Brain pericyte (primary cell): ENCODE measurements at regions not wholly inside any gene's neighbourhood (a gene's known extent, or its start where the extent isn't known, plus 50 kb on each side); places are given as distances from the start of the nearest gene placed in this dataset.

Source experiments
- DNase-seq: peaks from one replicate; pipeline ENCODE4 v3.0.0-alpha.2; 2012; ENCODE audit warnings: low read depth, low spot score

DNA sequence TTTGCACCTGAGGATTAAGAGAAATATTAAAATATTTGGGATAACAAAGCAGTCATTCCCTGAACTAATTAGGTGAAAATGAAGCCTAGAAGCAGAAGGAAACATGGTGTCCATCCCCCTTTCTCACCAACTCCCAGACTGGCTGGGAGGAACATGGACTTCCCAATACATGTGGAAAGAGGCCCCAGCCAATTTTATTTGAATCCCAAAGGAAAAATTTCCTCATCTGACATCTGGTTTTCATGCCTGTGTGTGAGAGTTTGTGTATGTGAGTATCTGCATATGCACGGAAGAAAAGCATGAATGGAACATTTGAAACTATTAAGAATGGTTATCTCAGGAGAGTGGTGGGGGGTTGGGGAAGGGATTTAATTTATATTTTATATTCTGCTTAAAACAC, 84.3 kb downstream of the COPS8 start:
- no peak for DNase-seq

DNA sequence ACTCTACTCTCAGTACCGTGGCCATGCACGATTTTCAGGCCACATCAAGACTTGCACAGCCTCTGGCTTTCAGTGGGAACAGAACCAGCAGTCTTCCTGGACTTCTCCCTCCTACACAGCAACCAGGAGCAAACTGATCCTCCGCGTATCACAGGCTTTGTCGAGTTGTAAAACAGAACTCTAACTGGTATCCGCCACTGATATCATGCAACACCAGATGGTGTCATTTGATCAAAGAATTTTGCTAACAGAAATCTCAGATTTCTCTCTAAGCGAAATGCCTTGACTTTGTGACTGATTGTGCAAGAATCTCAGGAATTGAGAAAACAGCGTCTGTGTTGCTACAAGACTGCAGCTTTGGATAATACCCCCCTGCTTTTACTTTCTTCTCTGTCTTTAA, 85.7 kb downstream of the COPS8 start:
- peak; percentile 75 for DNase-seq

DNA sequence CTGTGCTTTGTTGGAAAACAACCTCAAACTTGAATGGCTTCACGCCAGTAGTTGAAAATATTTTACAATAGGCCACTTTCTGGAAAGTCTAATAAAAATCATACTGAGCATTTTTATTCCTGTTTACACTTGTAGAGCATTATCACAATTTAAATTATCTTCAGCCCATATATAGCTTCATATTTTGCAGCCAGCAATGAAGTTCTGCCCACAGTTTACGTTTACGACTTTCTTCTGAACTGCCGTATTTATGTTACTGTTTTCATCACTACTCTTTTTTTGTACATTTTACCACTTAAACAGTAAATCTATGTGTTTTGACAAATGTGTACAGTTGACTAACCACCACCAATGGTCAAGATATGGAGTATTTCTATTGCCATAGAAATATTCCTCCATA, 86.2 kb downstream of the COPS8 start:
- no peak for DNase-seq

DNA sequence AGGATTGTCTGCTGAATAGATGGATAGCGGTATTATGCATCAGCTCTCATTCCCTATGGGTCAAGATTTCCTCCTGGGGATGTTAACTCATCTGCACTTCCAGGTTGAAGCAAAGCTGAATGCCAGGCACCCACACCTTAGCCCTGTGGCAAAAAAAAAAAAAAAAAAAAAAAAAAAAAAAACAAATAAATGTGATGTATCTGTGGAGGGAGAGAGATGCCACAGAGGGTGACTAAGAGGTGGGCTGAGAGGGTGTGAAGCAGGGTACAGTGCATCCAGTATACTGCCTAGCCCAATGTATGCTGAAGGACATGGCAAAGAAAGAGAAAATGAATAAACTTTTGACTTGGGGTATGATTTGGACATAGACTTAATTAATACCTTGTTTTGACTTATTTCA, 91.4 kb downstream of the COPS8 start:
- DNase-seq, result no peak

DNA sequence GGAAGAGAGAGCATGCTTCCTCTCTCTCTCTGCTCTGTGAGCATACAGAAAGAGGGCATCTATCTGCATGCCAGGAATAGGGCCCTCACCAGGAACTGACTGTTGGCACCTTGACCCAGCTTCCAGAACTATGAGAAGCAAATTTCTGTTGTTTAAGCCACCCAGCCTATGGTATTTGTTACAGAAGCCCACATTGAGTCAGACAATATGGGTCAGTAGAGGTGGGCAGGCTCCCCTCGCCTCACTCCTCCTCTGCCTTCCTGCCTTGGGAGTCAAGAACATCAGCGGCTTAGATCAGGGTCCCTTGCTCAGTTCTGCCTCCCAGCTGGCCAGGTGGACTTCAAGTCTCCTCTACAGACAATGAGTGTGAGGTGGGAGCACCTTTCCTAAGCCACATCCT, 92.3 kb downstream of the COPS8 start:
- no peak for DNase-seq

DNA sequence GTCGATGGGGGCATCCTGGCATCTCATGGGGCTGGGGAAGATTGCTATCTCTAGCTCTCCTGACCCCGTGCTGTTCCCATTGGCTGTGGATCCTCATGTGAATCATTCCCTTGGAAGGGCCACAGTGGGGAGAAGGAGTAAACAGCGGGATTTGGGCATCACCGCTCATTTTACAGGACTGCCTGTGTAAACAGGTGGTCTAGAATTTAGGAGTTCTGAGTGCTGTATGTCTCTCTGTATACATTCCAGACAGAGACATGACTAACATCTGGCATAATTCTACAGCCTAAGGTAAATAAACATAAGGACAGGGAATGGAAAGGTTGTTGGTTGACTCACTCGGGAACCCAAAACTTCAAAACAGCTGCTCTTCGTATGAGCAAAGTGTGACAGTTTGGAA, 92.7 kb downstream of the COPS8 start:
- peak; percentile 67 for DNase-seq

DNA sequence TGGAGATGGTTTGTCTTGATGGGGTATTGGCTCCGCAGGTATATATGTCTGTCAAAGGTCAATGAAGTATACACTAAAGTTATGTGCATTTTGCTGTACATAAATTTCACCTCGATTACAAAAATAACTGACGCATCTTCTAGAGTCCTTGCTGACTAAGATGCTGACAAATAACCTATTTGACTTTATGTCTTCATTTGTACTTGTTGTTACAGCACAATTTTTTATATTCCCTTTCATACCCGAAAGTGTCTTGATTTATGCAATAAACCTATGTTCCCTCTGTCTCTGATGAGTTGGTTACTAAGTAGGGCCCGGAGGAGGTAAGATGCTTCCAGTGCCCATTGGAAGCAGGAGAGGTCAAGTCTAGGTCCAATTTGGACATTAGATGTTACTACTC, 93.5 kb downstream of the COPS8 start:
- no peak for DNase-seq

DNA sequence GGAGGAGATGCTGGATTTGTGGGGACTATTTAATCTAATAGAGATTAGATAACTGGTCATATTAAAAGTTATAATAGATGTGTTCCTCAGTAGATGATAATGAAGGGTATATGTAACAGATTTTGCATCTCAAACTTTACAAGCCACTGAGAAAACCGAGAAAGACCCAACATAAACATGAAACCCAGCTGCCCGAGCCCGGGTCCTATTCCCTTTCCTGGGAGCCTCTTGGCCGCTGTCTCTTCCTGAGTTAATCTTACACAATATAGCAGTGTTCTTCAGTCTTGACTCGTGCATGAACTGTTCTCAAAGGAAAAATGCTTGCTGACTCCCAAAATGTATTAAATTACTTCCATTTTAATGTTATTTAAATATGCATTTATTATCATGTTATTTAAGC, 94.5 kb downstream of the COPS8 start:
- no peak for DNase-seq

DNA sequence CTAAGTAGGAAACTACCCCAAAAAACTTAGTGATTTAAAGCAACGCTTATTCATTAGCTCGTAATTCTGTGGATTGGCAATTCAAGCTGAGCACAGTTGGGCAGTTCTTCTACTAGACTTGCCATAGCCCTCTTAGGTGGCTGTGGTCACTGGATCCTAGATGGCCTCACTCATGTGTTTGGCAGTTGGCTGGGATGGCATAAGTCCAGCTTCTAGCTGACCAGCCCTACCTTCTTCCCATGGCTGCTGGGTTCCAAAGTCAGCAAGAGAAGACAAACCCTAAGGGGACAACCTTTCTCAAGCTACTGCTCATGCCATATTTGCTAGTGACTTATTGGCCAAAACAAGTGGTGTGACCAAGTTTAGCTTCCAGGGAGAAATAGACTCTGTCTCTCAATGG, 95.3 kb downstream of the COPS8 start:
- no peak for DNase-seq

DNA sequence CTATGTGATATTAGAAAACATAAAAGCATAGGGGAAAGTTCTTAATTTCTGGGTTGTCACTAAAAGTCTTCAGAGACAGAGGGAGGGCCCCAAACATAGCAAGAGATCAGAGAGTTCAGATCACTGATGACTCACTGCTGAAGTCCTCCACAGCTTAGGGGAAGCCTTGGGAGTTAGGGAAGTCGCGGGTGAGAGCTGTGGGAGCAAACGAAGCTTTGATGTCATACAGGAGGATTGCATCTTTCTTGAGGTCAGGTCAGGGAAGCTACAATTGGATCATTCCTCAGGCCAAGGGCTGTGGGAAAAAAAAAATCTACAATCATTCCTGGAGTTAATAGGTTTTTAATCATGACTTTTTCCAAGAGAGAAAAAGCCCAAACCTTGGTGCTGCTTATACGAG, 96.2 kb downstream of the COPS8 start:
- DNase-seq, result peak; percentile 85

DNA sequence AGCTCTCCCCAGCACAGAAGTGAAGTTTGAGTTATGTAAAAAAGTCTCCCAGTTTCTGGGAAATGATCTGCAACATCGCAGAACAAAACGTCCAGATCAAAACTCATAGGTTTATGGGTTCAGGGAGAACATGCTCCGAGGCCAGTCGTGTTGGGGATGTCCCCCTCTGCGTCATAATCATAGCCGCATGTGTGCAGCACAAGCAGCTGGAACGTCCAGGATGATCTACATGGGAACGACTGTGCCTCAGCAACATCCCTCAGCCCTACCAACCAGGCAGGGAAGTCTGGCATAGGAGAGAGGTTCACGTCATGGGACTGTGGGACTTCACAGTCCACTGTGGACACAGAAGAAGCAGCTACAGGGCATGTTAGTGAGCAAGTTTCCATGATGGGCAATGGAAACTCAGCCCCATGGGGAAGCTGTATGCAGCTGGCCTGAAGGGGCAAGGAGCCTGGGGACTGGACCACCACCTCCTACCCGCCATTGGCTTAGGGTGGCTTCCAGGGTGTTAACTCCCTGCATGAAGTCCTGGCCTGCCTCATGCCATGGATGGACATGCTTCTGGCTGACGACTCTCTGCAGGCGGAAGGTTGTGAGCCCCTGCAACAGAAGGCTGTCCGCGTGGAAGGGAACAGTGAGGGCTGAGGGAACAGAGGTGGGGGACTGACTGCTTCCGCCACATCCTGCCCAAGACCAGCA, 96.9 kb downstream of the COPS8 start:
- DNase-seq, result no peak

DNA sequence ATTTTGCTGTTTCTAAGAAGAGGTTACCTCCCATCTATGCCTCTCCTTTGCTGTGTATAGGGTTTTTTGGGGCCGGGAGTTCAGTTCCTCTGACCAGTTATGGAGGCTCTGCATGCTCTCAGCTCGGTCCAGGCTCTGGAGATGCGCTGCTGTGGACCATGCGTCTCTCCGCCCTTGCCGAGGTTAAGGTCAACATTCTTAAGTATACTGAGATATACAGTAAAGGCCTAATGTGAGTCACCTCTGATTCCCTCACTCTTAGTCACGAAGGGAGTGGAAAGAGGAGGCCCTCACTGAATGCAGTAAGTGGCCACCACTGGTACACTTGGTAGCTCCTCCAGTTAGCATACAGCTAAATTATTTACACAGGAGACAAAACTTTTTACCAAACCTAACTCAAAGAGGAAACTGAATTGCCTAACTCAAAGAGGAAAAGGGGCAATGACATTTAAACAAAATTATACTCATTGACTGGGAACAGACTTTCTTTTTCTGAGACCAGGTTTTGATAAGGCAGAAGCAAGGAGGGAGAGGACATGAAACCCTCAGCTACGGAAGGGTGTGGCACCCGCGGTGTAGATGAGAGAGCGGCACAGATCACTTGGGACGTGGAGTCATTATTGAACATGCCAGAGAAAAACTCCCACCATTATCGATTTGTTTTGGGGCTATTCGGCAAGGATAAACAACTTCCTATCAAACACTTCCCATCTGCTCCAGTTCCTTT, 98.7 kb downstream of the COPS8 start:
- no peak for DNase-seq

DNA sequence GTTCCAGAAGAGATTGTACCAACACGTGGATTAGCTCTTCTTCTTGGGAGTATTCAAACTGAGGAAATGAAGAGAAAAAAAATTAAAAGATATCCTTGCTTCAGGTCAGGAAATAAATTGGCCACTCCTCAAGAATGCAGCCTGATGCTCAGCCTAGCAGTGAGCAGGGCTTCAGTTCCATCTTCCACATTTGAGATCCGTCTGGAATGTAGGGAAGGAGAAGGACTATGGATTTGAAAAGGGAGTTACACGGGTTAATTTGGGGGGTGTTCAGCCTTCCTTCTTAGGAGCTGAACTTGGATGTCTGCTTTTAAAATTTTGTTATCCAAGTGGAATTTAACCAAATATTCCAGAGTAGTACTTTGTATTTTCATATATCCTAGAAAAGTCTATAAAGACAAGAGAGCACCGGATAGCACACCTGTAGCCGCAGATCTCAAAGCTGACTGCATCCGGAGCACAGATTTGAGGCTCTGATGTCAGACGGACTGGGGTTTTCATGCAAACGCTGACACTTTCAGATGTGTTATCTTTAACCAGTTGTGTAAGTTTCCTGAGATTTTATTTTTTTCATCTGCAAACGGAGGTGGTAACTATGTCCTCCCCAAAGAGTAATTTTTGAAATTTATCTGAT, 99.3 kb downstream of the COPS8 start:
- no peak for DNase-seq

DNA sequence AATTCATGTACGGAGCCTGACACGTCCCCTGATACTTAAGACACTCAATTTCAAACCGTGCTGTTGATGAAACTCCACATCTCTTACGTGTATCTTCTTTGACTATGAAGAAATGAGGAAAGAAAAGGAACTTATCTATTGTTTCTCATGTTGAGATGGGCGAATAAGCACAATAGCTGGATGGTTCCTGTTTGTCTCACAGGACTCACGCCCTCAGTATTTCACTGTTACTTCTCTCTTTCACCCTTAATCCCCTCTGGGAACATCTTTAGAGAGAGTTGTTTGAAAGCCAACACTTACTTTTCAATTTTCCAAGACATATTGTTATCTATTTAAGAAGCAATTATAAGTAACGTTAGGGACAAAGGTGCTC, 99.8 kb downstream of the COPS8 start:
- DNase-seq, result no peak

DNA sequence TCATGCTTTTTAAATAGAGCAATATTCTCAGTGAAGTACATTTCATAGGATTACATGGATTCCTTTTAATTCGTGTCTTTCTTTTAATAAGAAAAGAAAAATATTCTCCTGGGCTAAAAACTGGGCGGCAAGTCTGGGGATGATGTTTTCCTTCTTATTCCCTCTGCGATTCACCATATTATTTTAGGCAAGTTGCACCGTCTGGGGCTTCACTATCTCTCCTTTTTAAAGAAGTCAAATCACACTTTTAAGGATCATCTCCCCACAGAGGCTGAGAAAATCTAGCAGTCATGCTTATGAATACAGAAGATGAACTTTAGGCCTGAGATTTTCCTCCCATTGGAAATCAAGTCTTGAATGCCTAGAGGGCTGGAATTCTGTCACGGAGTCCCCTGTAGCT, 104.1 kb downstream of the COPS8 start:
- no peak for DNase-seq

DNA sequence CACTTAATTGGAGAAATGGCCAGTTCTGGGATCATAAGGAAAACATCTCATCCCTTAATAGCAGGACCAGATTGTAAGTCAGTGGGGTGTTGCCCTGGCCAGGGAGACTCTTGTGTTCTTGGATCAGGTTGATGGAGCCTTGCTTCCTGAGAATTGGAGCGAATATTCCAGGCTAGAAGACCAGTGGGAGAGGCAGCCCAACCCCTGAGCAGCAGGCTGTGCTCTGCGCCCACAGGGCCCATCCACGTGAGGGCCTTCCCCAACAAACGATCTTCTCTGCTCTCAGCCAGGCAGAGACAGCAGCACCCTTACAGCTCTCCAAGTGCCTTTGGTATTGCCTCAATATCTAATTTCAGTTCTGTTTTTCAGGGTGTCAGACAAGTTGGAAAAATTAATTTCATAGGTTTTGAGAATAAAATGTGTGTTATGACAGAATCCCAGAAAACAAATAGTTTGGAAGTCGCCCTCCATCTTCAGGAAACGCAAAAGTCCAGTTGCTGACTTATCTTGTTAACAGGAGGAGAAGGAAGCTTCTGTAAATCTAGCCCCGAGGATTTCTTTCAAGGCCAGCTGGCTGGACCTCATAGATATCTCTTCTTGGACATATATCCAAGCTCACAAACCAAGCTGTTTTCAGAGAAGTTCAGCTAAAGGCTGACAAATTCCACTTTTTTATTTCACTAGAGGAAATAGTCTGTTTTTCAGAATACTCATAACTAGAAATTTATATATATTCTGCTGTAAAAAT, 105.5 kb downstream of the COPS8 start:
- no peak for DNase-seq

DNA sequence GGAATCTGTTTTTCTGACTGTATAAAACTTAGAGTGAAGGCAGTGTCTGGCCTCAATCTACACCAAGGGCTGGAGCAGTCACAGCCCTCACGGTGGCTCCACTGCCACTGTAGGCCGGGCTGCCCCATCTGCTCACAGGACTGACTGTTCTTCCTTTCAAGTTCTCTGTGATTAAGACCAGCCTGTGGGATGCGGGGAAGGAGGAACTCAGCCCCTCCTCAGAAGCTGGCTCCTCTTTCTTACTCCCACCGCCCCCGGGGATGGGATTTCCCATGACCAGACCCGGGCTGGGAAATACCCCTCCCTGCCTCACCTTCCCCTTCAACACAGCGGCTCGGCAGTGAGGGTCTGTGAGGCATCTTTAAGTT, 106.0 kb downstream of the COPS8 start:
- DNase-seq, result no peak

DNA sequence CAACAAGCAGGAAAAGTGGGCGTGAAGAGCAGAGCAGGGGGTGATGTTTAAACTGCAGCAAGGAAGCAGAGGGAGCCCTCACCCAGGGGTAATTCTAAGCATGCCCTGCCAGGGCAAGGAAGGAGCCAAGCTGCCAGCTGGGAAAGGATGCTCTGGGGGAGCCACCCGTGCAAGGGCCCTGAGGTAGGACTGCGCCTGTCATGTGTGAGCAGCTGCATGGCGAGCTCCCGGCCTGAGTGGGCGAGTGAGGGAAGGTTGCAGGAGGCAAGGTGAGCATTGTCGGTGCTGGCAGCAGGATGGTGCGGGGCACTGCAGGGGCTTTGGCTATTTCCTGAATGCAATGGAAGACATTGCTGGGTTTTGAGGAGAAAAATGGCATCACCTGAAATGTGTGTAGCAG, 107.2 kb downstream of the COPS8 start:
- no peak for DNase-seq

DNA sequence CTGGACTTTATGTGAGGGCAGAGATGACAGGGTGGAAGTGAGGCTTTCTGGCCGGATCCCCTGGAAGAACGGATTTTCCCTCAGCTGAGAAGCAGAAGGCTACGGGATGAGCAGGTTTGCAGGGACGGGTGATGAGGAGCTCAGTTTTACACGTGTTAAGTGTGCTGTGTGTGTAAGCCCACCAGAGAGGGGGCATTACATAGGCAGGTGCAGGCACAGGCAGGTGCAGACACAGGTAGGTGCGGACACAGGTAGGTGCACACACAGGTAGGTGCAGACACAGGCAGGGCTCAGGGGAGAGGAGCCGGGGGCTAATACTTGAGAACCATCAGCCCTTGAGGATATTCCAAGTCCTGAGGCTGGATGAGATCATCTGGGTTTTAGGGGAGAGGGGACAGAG, 107.7 kb downstream of the COPS8 start:
- no peak for DNase-seq

DNA sequence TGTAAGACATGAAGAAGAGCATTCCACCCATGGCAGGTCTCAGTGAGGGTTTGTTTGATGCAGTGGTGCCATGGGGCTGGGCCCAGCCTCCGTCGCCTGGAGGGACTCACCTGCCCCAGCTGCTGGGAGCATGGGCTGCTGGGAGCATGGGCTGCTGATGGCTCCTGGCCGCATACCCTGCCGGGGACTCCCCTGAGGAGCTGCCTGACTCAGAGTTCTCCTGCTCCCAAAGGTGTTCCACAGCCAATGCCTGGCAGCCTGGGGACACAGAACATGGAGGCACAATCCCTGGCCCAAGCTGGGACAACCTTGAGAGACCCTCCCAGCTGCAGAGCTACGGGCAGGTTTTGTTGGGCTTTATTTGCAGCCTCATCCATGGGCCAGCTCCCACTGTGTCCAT, 108.4 kb downstream of the COPS8 start:
- no peak for DNase-seq

DNA sequence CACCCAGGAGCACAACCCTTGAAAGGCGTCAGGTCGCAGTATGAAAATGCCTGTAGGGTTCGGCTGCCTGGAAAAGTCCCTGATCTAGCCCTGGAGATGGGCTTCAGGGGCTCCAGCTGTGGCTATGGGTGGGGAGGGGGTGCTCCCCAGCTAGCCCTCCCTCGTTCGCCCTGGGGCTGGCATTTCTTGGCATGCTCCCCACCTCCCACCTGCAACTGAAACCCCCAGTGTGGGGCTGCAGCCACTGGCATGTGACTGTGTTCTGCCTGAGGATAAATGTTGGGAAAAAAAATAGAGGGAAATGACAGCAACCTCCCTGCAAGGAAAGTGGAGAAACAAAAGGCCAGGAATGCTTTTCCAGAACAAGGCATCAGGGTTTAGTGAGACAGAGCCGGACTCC, 109.2 kb downstream of the COPS8 start:
- DNase-seq, result no peak

DNA sequence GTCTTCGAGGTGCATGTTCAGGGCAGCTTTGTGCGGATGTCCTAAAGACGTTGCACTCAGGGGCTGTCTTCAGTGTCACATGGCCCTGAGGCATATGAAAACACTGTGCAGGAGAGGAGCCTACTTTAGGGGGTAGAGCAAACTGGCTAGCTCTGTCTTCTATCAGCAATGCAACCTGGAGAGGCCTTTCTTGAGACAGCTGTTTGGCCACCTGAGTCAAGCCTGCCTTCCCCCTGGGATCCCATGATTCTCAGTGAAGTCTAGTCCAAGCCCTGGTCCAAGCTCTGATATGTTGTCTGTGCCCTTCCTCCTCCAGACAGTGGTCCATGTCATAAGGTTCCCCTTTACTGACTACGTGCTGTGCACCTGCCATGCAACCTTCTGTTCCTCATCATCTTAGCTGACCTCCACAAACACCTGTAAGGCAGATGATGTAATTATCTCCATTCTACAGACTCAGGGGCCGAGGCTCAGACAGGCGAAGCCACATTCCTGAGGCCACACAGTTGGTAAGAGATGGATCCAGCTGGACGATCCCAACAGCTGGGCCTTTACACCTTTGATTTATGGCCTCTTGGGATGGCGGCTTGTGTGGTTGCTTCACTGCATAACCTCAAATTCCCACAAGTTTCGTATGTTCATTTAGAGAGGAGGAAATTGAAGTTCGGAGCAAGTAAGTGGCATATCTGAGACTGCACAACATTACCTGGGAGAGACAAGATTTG, 109.9 kb downstream of the COPS8 start:
- no peak for DNase-seq
